Activated CD8-positive, alpha-beta memory T cell treated with anti-CD3 and anti-CD28 coated beads for 48 hours (primary cell): ENCODE measurements at regions not wholly inside any gene's neighbourhood (a gene's known extent, or its start where the extent isn't known, plus 50 kb on each side); places are given as distances from the start of the nearest gene placed in this dataset.
"Not testable (repeated sequence)": the region's sequence is repeated elsewhere in the genome, so short reads cannot be mapped to it uniquely, and the experiment has no call there.

Experiments used
- DNase-seq, 3 experiments: peaks; one replicate each; pipeline ENCODE4 v3.0.0-alpha.2; 2020; ENCODE audit warnings: low read depth in 2 of 3, low spot score in 2 of 3

DNA sequence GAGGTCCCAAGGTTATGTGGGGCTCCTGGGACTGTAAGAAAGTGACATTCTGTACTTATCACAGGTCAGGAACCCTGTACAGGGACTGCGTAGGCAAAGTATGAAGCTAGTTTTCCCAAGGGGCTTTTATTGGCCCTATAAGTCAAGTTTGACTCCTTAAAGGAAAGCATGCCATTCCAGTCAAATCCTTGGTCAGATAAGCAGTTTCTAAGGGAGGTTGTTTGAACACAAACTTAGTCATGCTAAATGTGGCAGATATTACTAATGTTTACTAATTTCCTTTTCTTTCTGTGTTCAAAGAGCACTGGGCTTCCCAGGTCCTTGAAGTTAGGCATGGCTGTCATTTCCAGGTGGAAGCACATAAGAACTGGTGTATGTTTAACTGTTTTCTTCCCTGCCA, 472.4 kb downstream of the ATP23 start:
- DNase-seq: no peak

DNA sequence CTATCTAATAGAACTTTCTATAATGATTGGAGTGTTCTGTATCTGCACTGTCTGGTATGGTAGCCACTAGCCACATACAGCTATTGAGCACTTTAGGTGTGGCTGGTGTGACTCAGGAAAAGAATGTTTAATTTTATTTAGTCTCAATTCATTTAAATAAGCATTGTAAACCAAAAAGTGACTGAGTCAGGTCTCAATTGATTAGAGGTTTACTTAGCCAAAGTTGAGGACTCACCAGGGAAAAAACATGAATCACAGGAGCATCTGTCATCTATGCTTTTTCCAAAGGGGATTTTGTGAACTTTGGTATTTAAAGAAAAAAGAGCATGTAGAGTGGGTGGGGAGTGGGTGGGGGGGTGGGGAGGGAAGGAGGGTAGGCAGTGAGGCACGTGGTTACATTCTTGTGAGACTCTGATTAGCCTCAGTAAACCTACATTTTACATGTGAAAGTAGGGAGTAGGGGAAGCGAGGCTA, 473.1 kb downstream of the ATP23 start:
- no peak for DNase-seq

- no peak for DNase-seq
Measured at GRCh38 chr12:58415716-58416115, 474.3 kb downstream of the ATP23 start.

GRCh38 chr12:58416236-58416635, 474.9 kb downstream of the ATP23 start:
- no peak for DNase-seq

DNA sequence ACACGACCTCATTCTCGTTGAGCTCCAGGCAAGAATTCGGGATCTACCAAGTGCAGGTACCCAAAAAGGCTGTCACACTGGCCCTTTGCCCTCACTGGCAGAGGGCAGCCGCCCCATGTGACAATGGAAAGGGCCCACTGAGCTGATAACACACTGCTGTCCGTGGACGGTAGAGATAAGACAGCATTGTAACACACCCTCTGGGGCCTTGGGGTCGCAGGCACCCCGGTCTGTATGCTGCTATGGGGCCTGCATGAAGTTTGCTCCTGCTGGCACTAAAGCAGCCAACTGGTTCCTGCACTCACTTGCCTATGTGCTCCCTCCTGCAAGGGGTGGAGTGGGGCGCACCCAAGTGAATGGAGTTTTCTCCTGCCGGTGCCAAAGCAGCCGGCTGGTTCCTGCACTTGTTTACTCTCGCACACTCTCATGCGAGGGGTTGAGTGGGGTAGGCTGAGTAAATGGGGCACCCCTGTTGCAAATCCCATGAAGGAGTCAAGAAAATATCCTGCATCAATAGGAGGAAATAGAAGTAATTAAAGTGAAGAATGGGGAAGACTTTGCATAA, 477.9 kb downstream of the ATP23 start:
- DNase-seq: no peak

DNA sequence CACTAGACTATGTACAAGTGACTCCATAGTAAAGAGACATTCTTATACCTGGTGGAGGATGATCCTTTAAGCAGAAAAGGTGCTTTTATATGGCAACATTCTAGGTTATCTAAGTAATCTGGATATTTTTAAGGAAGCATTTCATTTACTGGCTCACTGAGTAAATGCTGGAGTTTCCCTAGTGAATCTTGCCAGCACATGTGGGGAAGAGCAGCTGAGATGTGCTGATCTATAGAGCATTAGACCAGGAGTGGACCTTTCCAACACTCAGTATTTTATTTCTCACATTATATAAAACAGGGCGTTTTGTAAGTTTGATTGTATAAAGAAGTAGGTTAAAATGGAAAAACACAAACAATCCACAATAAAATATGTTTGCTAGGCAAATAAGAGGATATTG, 478.5 kb downstream of the ATP23 start:
- DNase-seq: no peak

GRCh38 chr12:58420503-58420902, 479.1 kb downstream of the ATP23 start:
- no peak for DNase-seq

- no peak for DNase-seq
Measured at GRCh38 chr12:58421990-58422389, 480.6 kb downstream of the ATP23 start.

DNA sequence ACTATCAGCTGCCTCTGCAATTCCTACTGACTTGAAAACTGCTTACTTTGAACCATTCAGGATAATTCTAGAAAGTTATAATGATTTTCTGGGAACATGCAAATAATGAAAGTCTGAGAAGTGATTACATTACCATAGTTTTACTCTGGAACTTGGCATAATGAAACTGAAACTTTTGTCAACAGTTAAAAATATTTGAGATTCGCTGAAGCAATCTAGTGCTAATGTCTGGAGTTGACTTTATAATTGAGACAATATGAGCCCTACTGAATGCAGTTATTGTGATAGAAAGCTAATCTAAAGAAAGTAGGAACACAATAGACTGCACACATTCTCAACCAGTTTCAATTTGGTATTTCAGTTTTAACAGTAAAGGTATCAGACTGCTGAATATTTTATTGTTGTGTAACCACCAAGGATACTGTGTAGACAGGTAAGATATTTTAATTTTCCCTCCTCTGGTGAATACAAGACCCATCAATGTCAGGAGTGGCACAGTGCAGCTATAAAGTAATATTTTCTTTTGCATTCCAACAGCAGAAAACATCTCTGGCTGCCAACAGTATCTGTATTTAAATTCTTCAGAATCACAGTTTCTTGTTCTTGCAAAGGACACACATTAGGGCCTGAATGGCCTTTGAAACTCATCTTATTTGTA, 483.5 kb downstream of the ATP23 start:
- no peak for DNase-seq

- no peak for DNase-seq
Measured at GRCh38 chr12:58425481-58426392, 484.4 kb downstream of the ATP23 start.

DNA sequence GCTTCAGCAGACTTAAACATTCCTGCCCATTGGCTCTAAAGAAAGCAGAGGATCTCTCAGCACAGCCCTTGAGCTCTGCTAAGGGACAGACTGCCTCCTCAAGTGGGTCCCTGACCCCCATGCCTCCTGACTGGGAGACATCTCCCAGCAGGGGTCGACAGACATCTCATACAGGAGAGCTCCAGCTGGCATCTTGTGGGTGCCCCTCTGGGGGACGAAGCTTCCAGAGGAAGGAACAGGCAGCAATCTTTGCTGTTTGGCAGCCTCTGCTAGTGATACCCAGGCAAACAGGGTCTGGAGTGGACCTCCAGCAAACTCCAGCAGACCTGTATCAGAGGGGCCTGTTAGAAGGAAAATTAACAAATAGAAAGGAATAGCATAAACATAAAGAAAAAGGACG, 485.1 kb downstream of the ATP23 start:
- DNase-seq: not testable (repeated sequence)

GRCh38 chr12:58433959-58434358, 486.3 kb downstream of the LRIG3 start:
- no peak for DNase-seq

GRCh38 chr12:58434726-58435125, 485.6 kb downstream of the LRIG3 start:
- DNase-seq: no peak

GRCh38 chr12:58435647-58436046, 484.7 kb downstream of the LRIG3 start:
- no peak for DNase-seq

DNA sequence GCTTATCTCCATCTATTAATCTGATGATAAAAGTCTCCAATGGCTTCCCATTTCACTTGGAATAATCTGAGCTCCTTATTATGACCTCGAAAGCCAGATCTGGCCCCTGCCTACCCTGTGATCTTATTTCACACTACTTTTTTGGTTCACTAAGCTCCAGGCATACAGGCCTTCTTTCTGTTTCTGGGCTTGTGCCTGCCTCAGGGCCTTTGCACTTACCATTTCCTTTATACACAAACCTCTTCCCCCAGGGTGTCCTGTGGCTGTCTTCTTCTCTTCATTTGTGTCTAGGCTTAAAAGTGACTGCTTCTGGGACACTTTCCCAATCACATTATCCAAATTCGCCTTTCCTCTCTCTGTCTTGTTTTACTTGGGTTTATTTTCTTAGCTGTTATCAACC, 478.8 kb downstream of the LRIG3 start:
- no peak for DNase-seq

GRCh38 chr12:58443273-58443980, 476.9 kb downstream of the LRIG3 start:
- DNase-seq: no peak

- no peak for DNase-seq
Measured at GRCh38 chr12:58443981-58444371, 476.3 kb downstream of the LRIG3 start.

- DNase-seq: no peak
Measured at GRCh38 chr12:58450868-58451482, 469.3 kb downstream of the LRIG3 start.

GRCh38 chr12:58452546-58452945, 467.8 kb downstream of the LRIG3 start:
- no peak for DNase-seq

DNA sequence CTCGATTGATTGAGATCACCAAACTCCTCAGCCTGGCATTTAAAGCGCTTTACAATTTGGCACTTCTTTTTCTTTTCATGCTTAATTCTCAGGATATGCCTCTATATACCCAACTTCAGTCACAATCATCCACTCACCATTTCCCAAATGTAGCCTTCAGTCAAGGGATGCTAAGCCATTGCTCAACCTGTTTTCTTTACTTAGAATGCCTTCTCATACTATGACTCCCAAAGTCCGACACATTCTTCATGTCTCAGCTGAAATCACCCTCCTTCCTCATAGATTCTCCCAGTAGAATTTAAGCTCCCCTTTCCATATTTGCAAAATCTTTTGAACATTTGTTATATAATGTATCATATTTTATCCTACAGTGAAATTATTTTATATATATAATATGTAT, 467.0 kb downstream of the LRIG3 start:
- no peak for DNase-seq

- no peak for DNase-seq
Measured at GRCh38 chr12:58455136-58455535, 465.2 kb downstream of the LRIG3 start.
